GM18498 (cell line): ENCODE measurements at regions not wholly inside any gene's neighbourhood (a gene's known extent, or its start where the extent isn't known, plus 50 kb on each side); places are given as distances from the start of the nearest gene placed in this dataset.

Experiments
- ATAC-seq: cut with Tn5 transposase; IDR thresholded peaks from one replicate; pipeline ENCODE4 v1.9.1; 2021; ENCODE audit warnings: mild to moderate bottlenecking, moderate library complexity; ENCODE audit not compliant: unreplicated experiment

- no peak for ATAC-seq
Observed at GRCh38 chr10:123518765-123519164, 147.4 kb upstream of the GPR26 start.

- no peak for ATAC-seq
Observed at GRCh38 chr10:123519861-123520260, 146.3 kb upstream of the GPR26 start.

GRCh38 chr10:123521076-123521475, 145.1 kb upstream of the GPR26 start:
- ATAC-seq: no peak

DNA sequence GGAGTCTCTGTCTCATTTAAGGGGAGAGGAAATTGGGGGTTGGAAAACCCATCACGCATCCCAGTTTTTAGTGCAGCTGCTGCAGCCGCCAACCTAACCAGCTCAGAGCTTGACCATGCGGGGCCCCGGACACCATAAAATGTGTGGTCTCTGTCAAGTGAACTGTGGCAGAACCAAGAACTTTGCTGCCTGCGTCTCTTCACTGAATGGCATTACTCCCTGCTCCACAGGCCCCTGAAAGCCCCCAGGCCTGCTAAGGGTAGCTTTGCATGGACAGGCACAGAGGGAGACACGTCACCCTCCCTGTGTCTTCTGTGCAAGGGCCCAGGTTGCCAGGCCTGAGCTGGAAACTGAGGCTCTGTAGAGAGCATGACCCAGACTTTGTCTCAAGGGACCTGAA, 144.6 kb upstream of the GPR26 start:
- no peak for ATAC-seq

DNA sequence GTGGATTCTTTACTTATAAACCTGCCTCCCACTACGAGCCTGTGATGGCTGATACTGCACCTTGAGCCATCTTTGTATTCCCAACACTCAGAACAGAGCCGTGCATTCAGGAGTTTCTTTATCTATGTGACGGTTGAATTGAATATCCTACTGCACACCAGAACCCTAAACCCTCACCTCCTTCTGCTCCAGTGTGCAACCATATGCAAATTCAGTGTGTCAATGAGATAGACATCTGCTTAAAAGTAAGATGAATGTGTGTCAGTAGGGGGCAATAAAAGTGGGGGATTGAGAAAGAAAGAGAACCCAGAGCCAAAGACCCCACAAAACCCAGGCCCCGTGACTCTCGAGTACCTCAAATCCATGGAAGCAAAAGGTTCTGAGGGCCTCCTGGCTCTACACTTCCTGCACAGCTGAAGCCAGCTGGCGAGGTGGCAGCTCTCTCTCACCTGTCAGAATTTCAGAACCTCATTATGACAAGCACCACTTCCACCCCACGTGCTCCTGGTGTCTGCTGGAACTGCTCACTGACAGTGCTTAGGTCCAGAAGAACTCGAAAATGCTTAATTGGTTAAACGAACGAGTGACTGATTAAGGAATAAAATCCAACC, 143.3 kb upstream of the GPR26 start:
- peak; percentile 73 for ATAC-seq

DNA sequence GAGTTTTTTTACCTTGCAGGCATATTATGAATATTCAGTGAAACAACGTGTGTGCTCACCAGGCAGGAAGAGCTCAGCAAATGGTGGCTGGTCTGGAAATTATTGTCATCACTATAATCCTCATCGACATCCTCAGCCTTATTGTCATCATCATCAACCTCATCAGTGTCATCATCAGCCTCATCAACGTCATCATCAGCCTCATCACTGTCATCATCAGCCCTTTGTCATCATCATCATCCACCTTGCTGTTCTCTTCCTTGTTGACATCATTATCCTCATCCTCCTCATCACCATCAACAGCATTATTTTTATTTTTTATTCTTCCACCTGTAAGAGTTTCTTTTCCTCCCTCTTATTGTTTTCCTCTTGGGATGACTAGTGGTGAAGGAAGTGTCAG, 142.3 kb upstream of the GPR26 start:
- ATAC-seq: no peak

- no peak for ATAC-seq
Observed at GRCh38 chr10:123526356-123527064, 139.6 kb upstream of the GPR26 start.

DNA sequence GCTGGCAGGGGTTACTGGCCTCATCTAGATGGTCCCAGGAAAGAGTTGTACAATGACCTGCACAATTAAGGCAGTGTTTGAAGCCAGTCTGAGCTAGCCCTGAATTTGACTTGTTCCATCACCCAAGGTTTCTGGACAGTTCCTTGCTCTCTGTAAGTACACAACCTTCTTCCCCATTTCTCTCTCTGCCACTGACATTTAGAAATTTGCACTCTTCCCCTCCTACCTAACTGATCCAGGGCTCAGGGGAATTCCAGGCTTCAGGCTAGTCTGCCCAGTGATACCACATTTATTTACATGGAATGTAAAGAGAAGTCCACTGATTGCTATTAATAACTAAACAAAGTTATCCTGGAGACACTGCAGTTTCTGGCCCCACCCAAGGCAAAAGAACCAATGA, 139.0 kb upstream of the GPR26 start:
- no peak for ATAC-seq

GRCh38 chr10:123529146-123529760, 136.9 kb upstream of the GPR26 start:
- ATAC-seq: no peak

DNA sequence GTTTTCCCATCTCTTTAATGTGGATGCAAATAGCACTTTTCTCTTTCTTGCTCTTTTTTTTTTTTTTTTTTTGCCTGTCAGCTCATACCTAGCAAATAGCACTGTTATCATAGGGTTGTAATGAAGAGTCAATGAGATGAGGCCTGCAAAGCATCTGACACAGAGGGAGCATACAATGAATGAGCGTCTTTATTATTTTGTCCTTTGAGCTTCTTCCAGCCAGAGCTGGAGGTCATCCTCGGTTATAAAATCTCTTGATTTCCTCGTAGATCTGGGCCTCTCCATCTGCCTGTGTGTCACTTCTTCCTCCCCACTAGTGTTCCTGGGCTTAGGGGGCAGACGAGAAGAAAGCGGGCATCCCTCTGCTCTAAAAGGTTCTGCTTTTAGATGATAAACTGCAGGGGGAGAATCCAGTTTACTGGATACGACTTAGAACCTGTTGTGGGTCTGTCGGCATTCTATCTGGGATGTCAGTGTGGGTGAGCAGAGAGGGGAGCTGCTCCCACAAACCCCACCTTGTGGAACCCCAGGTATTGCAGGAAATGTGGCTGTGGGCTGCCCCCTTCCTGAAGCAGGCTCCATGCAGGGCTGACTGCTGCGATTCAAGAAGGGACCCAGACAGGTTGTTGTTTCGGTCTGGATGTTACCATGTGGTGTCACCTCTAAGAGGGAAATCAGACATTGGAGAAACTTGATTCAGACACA, 135.8 kb upstream of the GPR26 start:
- no peak for ATAC-seq

- no peak for ATAC-seq
Observed at GRCh38 chr10:123535386-123535785, 130.8 kb upstream of the GPR26 start.

- ATAC-seq: no peak
Observed at GRCh38 chr10:123536176-123536845, 129.8 kb upstream of the GPR26 start.

DNA sequence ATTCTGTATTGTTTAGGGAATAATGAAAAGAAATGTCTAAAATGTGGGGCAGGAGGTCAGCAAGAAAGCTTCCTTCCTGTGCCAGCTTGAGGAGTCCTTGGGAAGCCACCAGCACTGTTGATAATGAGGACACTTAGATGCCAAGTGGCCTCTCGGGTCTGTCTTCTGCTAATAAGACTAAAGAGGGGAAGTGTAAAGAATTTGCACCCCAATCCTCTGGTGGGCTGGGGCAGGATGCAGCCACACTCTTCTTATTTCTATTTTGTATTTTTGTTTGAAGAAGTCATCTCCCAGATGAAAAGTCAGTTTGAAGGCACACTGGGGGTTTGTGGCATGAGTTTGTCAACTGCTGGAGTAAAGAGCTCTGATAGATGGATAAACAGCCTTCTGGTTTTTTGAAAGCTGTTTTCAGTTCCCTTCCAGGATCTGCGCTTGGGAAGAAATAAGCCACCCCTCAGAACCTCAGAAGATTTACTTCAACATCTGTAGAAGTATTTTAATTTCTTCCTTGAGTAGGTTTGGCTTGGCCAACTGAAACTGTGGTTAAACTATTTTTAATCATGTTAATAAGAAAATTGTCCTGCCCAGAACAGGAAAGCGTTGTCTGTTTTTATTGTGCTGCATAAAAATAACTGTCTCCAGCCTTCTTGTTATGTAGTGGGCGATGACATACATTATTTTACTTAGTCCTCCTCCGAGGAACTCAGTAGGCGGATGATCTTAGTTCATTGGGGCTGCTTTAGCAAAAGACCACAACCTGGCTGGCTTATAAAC, 128.8 kb upstream of the GPR26 start:
- no peak for ATAC-seq

DNA sequence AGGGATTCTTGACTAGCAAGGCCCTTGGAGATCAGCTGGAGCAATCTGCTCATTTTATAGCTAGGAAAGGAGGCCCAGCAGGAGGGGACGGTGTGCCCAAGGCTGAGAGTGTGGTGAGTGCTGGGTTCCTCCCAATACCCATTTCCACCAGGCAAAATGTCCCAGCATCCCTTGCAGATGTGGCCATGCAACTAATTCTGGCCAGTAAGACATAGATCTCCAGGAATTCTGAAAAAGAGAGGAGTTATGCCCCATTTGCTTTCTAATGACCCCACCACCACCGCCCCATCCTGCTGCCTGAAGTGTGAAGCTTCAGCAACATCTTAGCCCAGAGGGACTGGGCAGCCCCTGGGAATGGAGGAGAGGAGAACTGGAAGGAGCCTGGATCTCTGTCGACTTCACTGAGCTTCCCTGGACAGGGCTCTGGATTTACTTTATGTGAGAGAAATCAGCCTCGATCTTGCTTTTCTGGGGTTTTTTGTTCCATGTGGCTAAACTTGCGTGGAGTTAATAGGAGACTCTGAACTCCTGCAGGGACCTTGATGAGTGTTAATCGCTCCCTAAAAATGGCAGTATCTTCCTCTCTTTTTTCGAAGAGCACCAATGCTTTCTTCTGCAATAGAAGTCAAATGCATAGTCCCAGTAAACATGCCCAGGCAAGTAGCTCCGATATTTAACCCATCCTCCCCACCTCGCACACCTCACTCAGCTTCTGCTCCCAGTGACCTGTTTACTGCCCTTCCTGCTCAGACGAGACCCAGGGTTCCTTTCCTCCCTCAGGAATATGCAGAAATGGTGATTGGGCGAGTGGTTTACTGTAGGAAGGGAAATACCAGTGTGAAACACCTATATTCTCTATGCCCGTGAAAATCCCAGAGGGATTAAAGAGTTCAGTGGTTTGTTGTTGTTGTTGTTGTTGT, 127.5 kb upstream of the GPR26 start:
- no peak for ATAC-seq

- ATAC-seq: no peak
Observed at GRCh38 chr10:123544986-123545385, 121.2 kb upstream of the GPR26 start.

DNA sequence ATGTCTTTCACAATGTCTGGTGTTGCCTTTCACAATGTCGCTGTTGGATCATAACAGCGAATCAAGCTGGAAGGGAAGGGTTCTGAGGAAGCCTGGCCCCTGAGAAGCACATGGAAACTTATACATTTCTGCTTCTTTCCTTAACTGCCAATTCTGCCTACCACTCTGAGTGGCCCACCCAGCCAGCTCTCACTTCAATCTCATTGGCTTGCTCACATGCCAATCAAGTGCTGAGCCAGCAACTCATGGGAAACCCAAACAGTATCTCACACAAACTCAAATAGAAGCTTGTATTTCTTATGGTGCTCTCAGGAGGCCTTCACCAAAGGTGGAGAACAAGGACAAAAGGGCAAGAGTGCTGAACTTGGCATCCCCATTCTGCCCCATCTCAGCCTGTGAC, 117.4 kb upstream of the GPR26 start:
- ATAC-seq: no peak

- no peak for ATAC-seq
Observed at GRCh38 chr10:123549761-123550454, 116.2 kb upstream of the GPR26 start.

DNA sequence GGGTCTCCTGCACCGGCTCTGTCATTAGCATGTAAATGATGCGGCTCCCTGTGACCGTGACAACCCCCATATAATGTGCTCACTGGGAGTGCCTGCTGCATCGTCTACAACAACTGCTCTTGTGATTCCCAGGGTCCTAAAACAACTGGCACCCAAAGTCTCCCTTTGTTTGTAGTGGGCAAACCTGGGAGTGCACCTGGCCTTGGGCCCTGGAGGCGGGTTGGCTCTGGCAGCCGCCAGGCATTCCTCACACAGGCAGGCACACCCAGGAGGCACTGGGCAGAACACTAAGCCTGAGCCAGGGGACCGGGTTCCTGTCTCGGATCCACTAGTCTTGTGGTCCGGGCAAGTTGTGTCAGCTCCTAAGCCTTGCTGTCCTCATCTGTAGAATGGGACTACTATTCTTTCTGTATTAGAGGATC, 115.5 kb upstream of the GPR26 start:
- ATAC-seq: no peak

DNA sequence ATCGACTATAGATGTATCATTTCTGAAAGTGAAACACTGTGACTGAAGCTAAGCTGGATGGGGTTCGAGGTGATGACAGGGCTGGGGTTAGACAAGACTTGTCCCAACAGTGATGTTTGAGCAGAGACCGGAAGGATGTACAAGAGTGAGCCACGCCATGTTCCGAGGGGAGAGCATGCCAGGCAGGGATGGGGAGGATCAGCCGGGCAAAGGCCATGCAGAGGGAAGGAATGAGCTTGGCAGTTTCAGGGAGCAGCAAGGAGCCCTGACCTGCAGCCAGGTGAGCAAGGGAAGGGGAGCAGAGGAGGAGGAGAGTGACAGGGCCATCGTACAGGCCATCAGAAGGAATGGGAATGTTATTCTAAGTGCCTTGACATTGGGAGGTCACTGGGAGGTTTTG, 114.9 kb upstream of the GPR26 start:
- ATAC-seq: no peak
